Heart right ventricle (tissue), 16 donors: ENCODE measurements at regions not wholly inside any gene's neighbourhood (a gene's known extent, or its start where the extent isn't known, plus 50 kb on each side); places are given as distances from the start of the nearest gene placed in this dataset.
"Not testable (repeated sequence)": the region's sequence is repeated elsewhere in the genome, so short reads cannot be mapped to it uniquely, and the experiment has no call there.

ENCODE experiments used
- ATAC-seq, 8 donors: fragments of 200-7000 bp; cut with Tn5 transposase; one replicate each; pipeline ENCODE4 v1.9.1; 2020; ENCODE audit warnings: mild to moderate bottlenecking in 8 of 8, moderate library complexity in 8 of 8, moderate number of reproducible peaks in 1 of 8
- DNase-seq, 2 donors: peaks; one replicate each; pipeline ENCODE4 v3.0.0-alpha.2; 2020
- H3K27ac ChIP-seq, 10 donors: fragments of 200-600 bp; sonication (generic) in 2 of 10; one replicate each; pipeline versions ENCODE4 v1.5.0 to v1.8.0; 2020 to 2022; ENCODE audit warnings: mild to moderate bottlenecking in 3 of 10
- H3K27me3 ChIP-seq, 7 donors: fragments of 200-600 bp; one replicate each; pipeline ENCODE4 v1.8.0; 2021 to 2022; ENCODE audit warnings: mild to moderate bottlenecking in 2 of 7
- H3K36me3 ChIP-seq, 9 donors: fragments of 200-600 bp; sonication (generic) in 1 of 9; one replicate each; pipeline versions ENCODE4 v1.5.0 to v1.8.0; 2020 to 2022; ENCODE audit warnings: mild to moderate bottlenecking in 2 of 9
- H3K4me1 ChIP-seq, 9 donors: fragments of 200-600 bp; sonication (generic) in 1 of 9; one replicate each; pipeline versions ENCODE4 v1.5.0 to v1.8.0; 2020 to 2022; ENCODE audit warnings: mild to moderate bottlenecking in 4 of 9
- H3K4me3 ChIP-seq, 10 donors: fragments of 200-600 bp; sonication (generic) in 2 of 10; one replicate each; pipeline versions ENCODE4 v1.5.0 to v1.8.0; 2020 to 2022; ENCODE audit warnings: mild to moderate bottlenecking in 7 of 10, moderate library complexity in 2 of 10
- H3K9me3 ChIP-seq, 11 donors: fragments of 200-600 bp in 10 of 11; sonication (generic) in 2 of 11; one replicate each; pipeline versions ENCODE4 v1.5.0 to v1.8.0; 2013 to 2022; ENCODE audit warnings: mild to moderate bottlenecking in 2 of 11, control low read depth in 1 of 11, moderate library complexity in 1 of 11
- CTCF ChIP-seq, 9 donors: fragments of 200-600 bp; sonication (generic) in 2 of 9; IDR thresholded peaks; one replicate each; pipeline versions ENCODE4 v1.5.0 to v1.8.0; 2021 to 2022; ENCODE audit warnings: antibody characterized with exemption in 9 of 9, mild to moderate bottlenecking in 5 of 9, moderate library complexity in 1 of 9
- WGBS, 2 donors: extraction: QIAGEN DNeasy Blood & Tissue Kit; methylation state at CpG; one replicate each; pipeline ENCODE4 v1.1.7; 2013; ENCODE audit warnings: inconsistent platforms in 1 of 2; 5-methylcytosine and 5-hydroxymethylcytosine counted together
- intact Hi-C, 10 donors: fragments of 100-400 bp; cut with DNase I; formaldehyde crosslinking; loops; one replicate each; pipeline versions ENCODE4 v1.11.1 to v1.14.2; 2022
- donor health status: Arrhythmogenic right ventricular cardiomyopathy.
- donor health status: ischemic (EF 13 %, LVEDD 7.1; RV severe dilation, severe dysfunction).
- donor health status: healthy with polysubstance abuse.
- donor health status: DM: no; HTN: yes; CAD: no.
- donor health status: DM: no; HTN: no; CAD: no.
- donor health status: ischemic (EF 25% LVEDD 6.9; RV normal size, moderate dysfunction).
- donor health status: ischemic (EF 25% LVEDD 5.7; RV mildly dilated, moderate dysfunction).
- donor health status: healthy.
- donor health status: DM: yes; HTN: yes; CAD: no.
- donor health status: Ischemic cardiomyopathy.
- donor health status: ischemic (EF 35%, LVEDD 5.7; RV mildly dilated, moderate dysfunction).
- donor health status: nonischemic (EF 11% LVEDD 7.7; RV severe dilation, severe dysfunction).
- donor health status: DM: yes; HTN: yes; CAD: no.
- donor health status: PGD.
- donor health status: ischemic (EF 29% LVEDD 5.4; RV normal size, mild dysfunction).
- donor health status: nonischemic (EF 23%, LVEDD 6.1; RV moderate dilation, normal function).

GRCh38 chr17:20929334-20929733 is 113.5 kb downstream of the USP22 start:
- Histone ChIP-seq H3K27me3 (no peaks in the 10 kb centered on the region), H3K27ac (peak overlapping the region in 2 of 10 donors; percentile 17 to 67), H3K4me1 (peaks cover 0 to 10% (median 3%) of the 10 kb centered on the region in 9 donors), H3K9me3 (no peaks in the 10 kb centered on the region), H3K36me3 (no peaks in the 10 kb centered on the region), H3K4me3 (no peak overlapping the region)
- DNase-seq (no peak), ATAC-seq (no peak)
- no peak for TF ChIP-seq CTCF (IDR thresholded peaks at IDR 0.05)
- 70 to 81% methylated on average over 5 of the region's 5 CpGs for WGBS, 2 donors
- intact Hi-C loops, result no loop called here

GRCh38 chr17:20930081-20930760 is 112.6 kb downstream of the USP22 start:
- no peak for ATAC-seq
- 38 to 58% methylated on average over 5 of the region's 5 CpGs for WGBS, 2 donors
- no peaks in the 10 kb centered on the region for H3K36me3 ChIP-seq
- H3K27ac ChIP-seq, result peak overlapping the region in 1 of 10 donors; percentile 18
- intact Hi-C loops, result loop anchor here in 1 of 10 donors (10.0 kb wide), 1 partner anchor 65 kb away; no protein-coding TSS in a partner anchor
- H3K9me3 ChIP-seq, result no peaks in the 10 kb centered on the region
- no peak for DNase-seq
- no peaks in the 10 kb centered on the region for H3K27me3 ChIP-seq
- no peak for TF ChIP-seq CTCF (IDR thresholded peaks at IDR 0.05)
- no peak overlapping the region for H3K4me3 ChIP-seq
- H3K4me1 ChIP-seq, result peaks cover 0 to 18% (median 4%) of the 10 kb centered on the region in 9 donors

- not testable (repeated sequence) for DNase-seq, H3K27ac ChIP-seq, H3K4me3 ChIP-seq, H3K9me3 ChIP-seq, H3K27me3 ChIP-seq, H3K36me3 ChIP-seq, ATAC-seq
- WGBS, 2 donors, result 94 to 99% methylated on average over 3 of the region's 3 CpGs
- intact Hi-C loops, result loop anchor here in 1 of 10 donors (10.0 kb wide), 1 partner anchor 62 kb away; no protein-coding TSS in a partner anchor
- peaks cover 0 to 32% (median 16%) of the 10 kb centered on the region in 9 donors for H3K4me1 ChIP-seq
Observed at GRCh38 chr17:20933040-20933439, 109.8 kb downstream of the USP22 start.

GRCh38 chr17:20934288-20934687 is 108.5 kb downstream of the USP22 start:
- no peaks in the 10 kb centered on the region for H3K36me3 ChIP-seq
- H3K4me1 ChIP-seq, result peaks cover 0 to 32% (median 16%) of the 10 kb centered on the region in 9 donors
- no peak for TF ChIP-seq CTCF (IDR thresholded peaks at IDR 0.05)
- no peak for DNase-seq
- H3K27ac ChIP-seq, result peak overlapping the region in 1 of 10 donors; percentile 79
- intact Hi-C loops, result loop anchor here in 1 of 10 donors (10.0 kb wide), 1 partner anchor 61 kb away; no protein-coding TSS in a partner anchor
- no peaks in the 10 kb centered on the region for H3K27me3 ChIP-seq
- no peaks in the 10 kb centered on the region for H3K9me3 ChIP-seq
- ATAC-seq, result no peak
- no peak overlapping the region for H3K4me3 ChIP-seq

GRCh38 chr17:20935740-20936139 is 107.1 kb downstream of the USP22 start:
- peak overlapping the region in 8 of 10 donors; percentile 25 to 79 (median 44) for H3K27ac ChIP-seq
- no peaks in the 10 kb centered on the region for H3K36me3 ChIP-seq
- peaks cover 0 to 32% (median 16%) of the 10 kb centered on the region in 9 donors for H3K4me1 ChIP-seq
- no peak for TF ChIP-seq CTCF (IDR thresholded peaks at IDR 0.05)
- no peak overlapping the region for H3K4me3 ChIP-seq
- H3K27me3 ChIP-seq, result no peaks in the 10 kb centered on the region
- ATAC-seq (peak in 6 of 8 donors; percentile 53 to 87 (median 70)), DNase-seq (no peak)
- 22 to 33% methylated on average over 2 of the region's 2 CpGs for WGBS, 2 donors
- no peaks in the 10 kb centered on the region for H3K9me3 ChIP-seq
- intact Hi-C loops, result loop anchor here in 1 of 10 donors (10.0 kb wide), 1 partner anchor 59 kb away; no protein-coding TSS in a partner anchor
